K562 (cell line): ENCODE measurements at regions not wholly inside any gene's neighbourhood (a gene's known extent, or its start where the extent isn't known, plus 50 kb on each side); places are given as distances from the start of the nearest gene placed in this dataset.

Source experiments
- CGGBP1 ChIP-seq: fragments of 250-450 bp; sonication (Bioruptor Pico); IDR thresholded peaks from 2 replicates; pipeline ENCODE4 v1.9.0; 2021; ENCODE audit warnings: mild to moderate bottlenecking
- FOXP1 ChIP-seq: sonication (generic); formaldehyde crosslinking; IDR thresholded peaks from 2 replicates; pipeline ENCODE4 v1.8.0; 2022; ENCODE audit warnings: mild to moderate bottlenecking, missing genetic modification reagents
- GTF2B ChIP-seq: IDR thresholded peaks from 2 replicates; pipeline ENCODE4 v1.6.1; 2011; ENCODE audit not compliant: insufficient read length; ENCODE audit errors: extremely low read depth
- MAZ ChIP-seq, 2 experiments: fragments of 450-650 bp in 1 of 2; sonication (generic) in 1 of 2; formaldehyde crosslinking; IDR thresholded peaks in 1 of 2; conservative IDR thresholded peaks in 1 of 2; 2 replicates each; pipeline versions ENCODE4 v1.4.0 to v1.5.0; 2020; ENCODE audit warnings: mild to moderate bottlenecking in 1 of 2, missing genetic modification reagents in 1 of 2
- ZKSCAN3 ChIP-seq: fragments of 250-450 bp; sonication (Bioruptor Pico); IDR thresholded peaks from 2 replicates; pipeline ENCODE4 v1.4.0; 2020
- ZNF224 ChIP-seq: sonication (generic); formaldehyde crosslinking; IDR thresholded peaks from 2 replicates; pipeline ENCODE4 v1.8.0; 2022; ENCODE audit warnings: mild to moderate bottlenecking, missing genetic modification reagents
- ZNF395 ChIP-seq: fragments of 200-800 bp; sonication (Bioruptor generic); IDR thresholded peaks from 2 replicates; pipeline ENCODE4 v1.6.1; 2017; ENCODE audit warnings: missing genetic modification characterization, missing compliant biosample characterization
- ZNF518B ChIP-seq: fragments of 250-450 bp; sonication (Bioruptor Pico); IDR thresholded peaks from 2 replicates; pipeline ENCODE4 v1.5.0; 2021; ENCODE audit warnings: mild to moderate bottlenecking, moderate library complexity
- TF ChIP-seq, protein P1 (sequence below): fragments of 250-450 bp; sonication (Bioruptor Pico); IDR thresholded peaks from 2 replicates; pipeline ENCODE4 v1.4.0; 2020; ENCODE audit warnings: mild to moderate bottlenecking, moderate library complexity, borderline replicate concordance

DNA sequence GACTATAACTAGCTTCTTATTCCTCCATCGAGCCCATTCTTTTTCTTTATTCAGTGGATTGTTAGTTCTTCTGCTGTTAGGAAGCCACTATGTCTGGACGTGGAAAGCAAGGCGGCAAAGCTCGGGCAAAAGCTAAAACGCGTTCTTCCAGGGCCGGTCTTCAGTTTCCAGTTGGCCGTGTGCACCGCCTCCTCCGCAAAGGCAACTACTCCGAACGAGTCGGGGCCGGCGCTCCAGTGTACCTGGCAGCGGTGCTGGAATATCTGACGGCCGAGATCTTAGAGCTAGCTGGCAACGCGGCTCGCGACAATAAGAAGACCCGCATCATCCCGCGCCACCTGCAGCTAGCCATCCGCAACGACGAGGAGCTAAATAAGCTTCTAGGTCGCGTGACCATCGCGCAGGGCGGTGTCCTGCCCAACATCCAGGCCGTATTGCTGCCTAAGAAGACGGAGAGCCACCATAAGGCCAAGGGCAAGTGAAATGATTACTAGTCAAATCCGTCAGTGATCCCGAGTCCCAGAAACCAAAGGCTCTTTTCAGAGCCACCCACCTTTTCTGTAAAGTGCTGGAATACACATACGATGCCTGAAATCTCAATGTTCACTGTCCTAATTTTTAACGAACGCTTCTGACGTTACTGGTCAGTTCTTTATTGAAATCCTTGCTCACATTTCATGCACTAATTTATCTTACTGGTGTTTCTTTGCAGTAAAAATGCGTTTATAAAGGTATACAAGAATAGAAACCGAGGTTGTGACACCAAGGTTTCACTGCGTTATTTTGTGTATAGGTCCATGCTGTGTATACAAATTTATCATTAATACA, 129.9 kb downstream of the HFE start (continued):
- TF ChIP-seq ZKSCAN3 (CRISPR knock-in tag) (no peak), GTF2B (peak; percentile 90), ZNF224 (CRISPR knock-in tag) (no peak; the same call in 1 of the 2 replicates), MAZ (CRISPR knock-in tag; conservative IDR thresholded peaks at IDR 0.05 in 1 of 2, IDR thresholded peaks at IDR 0.05 in 1 of 2) (peak; percentile 35 to 45; a peak in 3 of 4 replicates), FOXP1 (CRISPR knock-in tag) (peak; percentile 95), ZNF395 (CRISPR knock-in tag) (peak; percentile 74; the same call in 1 of the 2 replicates), CGGBP1 (CRISPR knock-in tag) (peak; percentile 97), ZNF518B (CRISPR knock-in tag) (no peak)
- TF ChIP-seq, protein P1, sequence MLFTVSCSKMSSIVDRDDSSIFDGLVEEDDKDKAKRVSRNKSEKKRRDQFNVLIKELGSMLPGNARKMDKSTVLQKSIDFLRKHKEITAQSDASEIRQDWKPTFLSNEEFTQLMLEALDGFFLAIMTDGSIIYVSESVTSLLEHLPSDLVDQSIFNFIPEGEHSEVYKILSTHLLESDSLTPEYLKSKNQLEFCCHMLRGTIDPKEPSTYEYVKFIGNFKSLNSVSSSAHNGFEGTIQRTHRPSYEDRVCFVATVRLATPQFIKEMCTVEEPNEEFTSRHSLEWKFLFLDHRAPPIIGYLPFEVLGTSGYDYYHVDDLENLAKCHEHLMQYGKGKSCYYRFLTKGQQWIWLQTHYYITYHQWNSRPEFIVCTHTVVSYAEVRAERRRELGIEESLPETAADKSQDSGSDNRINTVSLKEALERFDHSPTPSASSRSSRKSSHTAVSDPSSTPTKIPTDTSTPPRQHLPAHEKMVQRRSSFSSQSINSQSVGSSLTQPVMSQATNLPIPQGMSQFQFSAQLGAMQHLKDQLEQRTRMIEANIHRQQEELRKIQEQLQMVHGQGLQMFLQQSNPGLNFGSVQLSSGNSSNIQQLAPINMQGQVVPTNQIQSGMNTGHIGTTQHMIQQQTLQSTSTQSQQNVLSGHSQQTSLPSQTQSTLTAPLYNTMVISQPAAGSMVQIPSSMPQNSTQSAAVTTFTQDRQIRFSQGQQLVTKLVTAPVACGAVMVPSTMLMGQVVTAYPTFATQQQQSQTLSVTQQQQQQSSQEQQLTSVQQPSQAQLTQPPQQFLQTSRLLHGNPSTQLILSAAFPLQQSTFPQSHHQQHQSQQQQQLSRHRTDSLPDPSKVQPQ (CRISPR knock-in tag): no peak
